K562 (cell line): ENCODE measurements at regions not wholly inside any gene's neighbourhood (a gene's known extent, or its start where the extent isn't known, plus 50 kb on each side); places are given as distances from the start of the nearest gene placed in this dataset.
"Not testable (repeated sequence)": the region's sequence is repeated elsewhere in the genome, so short reads cannot be mapped to it uniquely, and the experiment has no call there.

Experiments
- ATAC-seq: fragments of 200-7000 bp; cut with Tn5 transposase; 3 replicates; pipeline ENCODE4 v1.9.1; 2020; ENCODE audit warnings: moderate library complexity
- BruUV-seq: library from RNA; stranded (reverse); fragments of 400-500 nt; replicated peaks from 2 replicates; lab custom pipeline; 2021; lab: Mats Ljungman, UMichigan
- CTCF ChIA-PET: fragments of 300-600 bp; formaldehyde crosslinking; extraction: SDS; loops from one replicate; lab custom pipeline; 2021; ENCODE audit warnings: low intra/inter-chr PET ratio; lab: Yijun Ruan, JAX
- POLR2A ChIA-PET: fragments of 300-600, 350-650 bp; sonication (Branson Sonifier 250); formaldehyde crosslinking; extraction: SDS; loops from one replicate; lab custom pipeline; 2021; ENCODE audit warnings: antibody characterized with exemption, inconsistent platforms; lab: Yijun Ruan, JAX
- DNase-seq, 4 experiments: peaks; one replicate each; pipeline versions ENCODE4 v3.0.0 to v3.0.0-alpha.2; 2011 to 2018; ENCODE audit warnings: low spot score in 3 of 4, mixed read lengths in 3 of 4; ENCODE audit errors: extremely low read depth in 1 of 4
- FAIRE-seq: peaks from 2 replicates; lab custom pipeline; 2011; peaks lifted over from hg19 to GRCh38; lab: Jason Lieb, UNC
- H2AFZ ChIP-seq: 2 replicates; pipeline ENCODE4 v1.6.0; 2011; ENCODE audit warnings: low read depth, low read length, control low read depth, inconsistent platforms
- H3K27ac ChIP-seq: fragments of 200-600 bp; 3 replicates; pipeline ENCODE4 v1.8.0; 2011; ENCODE audit warnings: low read depth, mild to moderate bottlenecking, control low read depth, inconsistent platforms, low read length, moderate library complexity, mixed read lengths; ENCODE audit errors: extremely low read depth
- H3K27me3 ChIP-seq, 2 experiments: fragments of 300-600 bp in 1 of 2; 2 replicates in 1 of 2; 3 replicates in 1 of 2; pipeline versions ENCODE4 v1.6.0 to v1.8.0; 2011; ENCODE audit warnings: inconsistent platforms in 2 of 2, low read length in 2 of 2, mild to moderate bottlenecking in 1 of 2, mixed read lengths in 1 of 2, moderate library complexity in 1 of 2; ENCODE audit not compliant: control insufficient read depth in 2 of 2, insufficient read depth in 2 of 2
- H3K36me3 ChIP-seq: fragments of 300-600 bp; 3 replicates; pipeline ENCODE4 v1.8.0; 2011; ENCODE audit warnings: mild to moderate bottlenecking, low read length, inconsistent platforms; ENCODE audit not compliant: control insufficient read depth, insufficient read depth
- H3K4me1 ChIP-seq, 2 experiments: fragments of 200-600 bp in 1 of 2; replicated peaks in 1 of 2; 2 replicates in 1 of 2; 3 replicates in 1 of 2; pipeline versions ENCODE4 v1.5.1 to v1.8.0; 2011; ENCODE audit warnings: inconsistent platforms in 2 of 2, low read length in 2 of 2, mild to moderate bottlenecking in 1 of 2, mixed read lengths in 1 of 2, moderate library complexity in 1 of 2; ENCODE audit not compliant: control insufficient read depth in 2 of 2, insufficient read depth in 2 of 2
- H3K4me2 ChIP-seq: 2 replicates; pipeline ENCODE4 v1.6.1; 2011; ENCODE audit warnings: low read length, control low read depth, inconsistent platforms, mixed read lengths; ENCODE audit not compliant: insufficient read depth
- H3K4me3 ChIP-seq: fragments of 200-600 bp; sonication (generic), shearing (Covaris generic); 2 replicates; pipeline ENCODE4 v1.5.1; 2016; ENCODE audit warnings: control low read depth, inconsistent platforms
- H3K79me2 ChIP-seq: fragments of 200-600 bp; 3 replicates; pipeline ENCODE4 v1.8.0; 2011; ENCODE audit warnings: low read length, inconsistent platforms; ENCODE audit not compliant: control insufficient read depth, insufficient read depth
- H3K9ac ChIP-seq, 2 experiments: 2 replicates each; pipeline versions ENCODE4 v1.6.0 to v1.6.1; 2011; ENCODE audit warnings: low read depth in 2 of 2, low read length in 2 of 2, control low read depth in 1 of 2, inconsistent platforms in 1 of 2, mild to moderate bottlenecking in 1 of 2, mixed read lengths in 1 of 2; ENCODE audit not compliant: insufficient read depth in 1 of 2
- H3K9me1 ChIP-seq: one replicate; pipeline ENCODE4 v1.6.0; 2011; ENCODE audit warnings: inconsistent platforms, mild to moderate bottlenecking, low read length, moderate library complexity; ENCODE audit not compliant: control insufficient read depth, insufficient read depth
- H3K9me3 ChIP-seq: replicated peaks from 2 replicates; pipeline ENCODE4 v1.5.1; 2011; ENCODE audit warnings: low read depth, low read length, inconsistent platforms; ENCODE audit not compliant: control insufficient read depth, insufficient read depth
- H4K20me1 ChIP-seq: replicated peaks from 2 replicates; pipeline ENCODE4 v1.6.1; 2011; ENCODE audit warnings: low read length, inconsistent platforms, mixed read lengths; ENCODE audit not compliant: control insufficient read depth, insufficient read depth
- ARID1B ChIP-seq: fragments of 450-650 bp; IDR thresholded peaks from 2 replicates; pipeline ENCODE4 v1.6.1; 2016; ENCODE audit warnings: antibody characterized with exemption, mild to moderate bottlenecking, inconsistent platforms
- CBFA2T2 ChIP-seq: fragments of 450-650 bp; conservative IDR thresholded peaks from 2 replicates; pipeline ENCODE4 v1.6.1; 2017; ENCODE audit warnings: mild to moderate bottlenecking
- CBFA2T3 ChIP-seq: fragments of 450-650 bp; IDR thresholded peaks from 2 replicates; pipeline ENCODE4 v1.6.1; 2017
- KDM1A ChIP-seq, 2 experiments: fragments of 450-650 bp; IDR thresholded peaks; 2 replicates each; pipeline ENCODE4 v1.6.1; 2016; ENCODE audit warnings: mild to moderate bottlenecking in 2 of 2
- NCOR1 ChIP-seq: fragments of 450-650 bp; IDR thresholded peaks from 2 replicates; pipeline ENCODE4 v1.6.1; 2016; ENCODE audit warnings: mild to moderate bottlenecking, moderate library complexity
- NFIC ChIP-seq: fragments of 450-650 bp; IDR thresholded peaks from 2 replicates; pipeline ENCODE4 v1.6.1; 2017; ENCODE audit warnings: mild to moderate bottlenecking, inconsistent platforms
- NRF1 ChIP-seq, 2 experiments: fragments of 450-650 bp; IDR thresholded peaks in 1 of 2; conservative IDR thresholded peaks in 1 of 2; 2 replicates each; pipeline ENCODE4 v1.6.1; 2014; ENCODE audit warnings: mild to moderate bottlenecking in 2 of 2
- TAL1 ChIP-seq: fragments of 450-650 bp; IDR thresholded peaks from 2 replicates; pipeline ENCODE4 v1.6.1; 2016; ENCODE audit warnings: mild to moderate bottlenecking
- TCF3 ChIP-seq: sonication (generic); formaldehyde crosslinking; IDR thresholded peaks from 2 replicates; pipeline ENCODE4 v1.4.0; 2020; ENCODE audit warnings: mild to moderate bottlenecking, missing genetic modification reagents
- TEAD4 ChIP-seq, 2 experiments: sonication (generic) in 1 of 2; formaldehyde crosslinking in 1 of 2; IDR thresholded peaks; 2 replicates each; pipeline versions ENCODE4 v1.6.1 to v1.8.0; 2012 to 2022; ENCODE audit warnings: borderline replicate concordance in 1 of 2, inconsistent platforms in 1 of 2, low read length in 1 of 2, mild to moderate bottlenecking in 1 of 2, missing genetic modification reagents in 1 of 2
- WGBS: fragments of 100-300 bp; shearing (Covaris generic); methylation state at CpG from one replicate; pipeline ENCODE4 v1.1.6; 2016; ENCODE audit warnings: low coverage, mixed read lengths; ENCODE audit not compliant: insufficient coverage; ENCODE audit errors: missing lambda C conversion rate; 5-methylcytosine and 5-hydroxymethylcytosine counted together
- in situ Hi-C: fragments of 300-500 bp; cut with MboI; formaldehyde crosslinking; loops from 4 replicates; pipeline ENCODE4 v1.15.0; 2018; ENCODE audit warnings: inconsistent platforms, mixed read lengths
- intact Hi-C: fragments of 100-400 bp; cut with micrococcal nuclease; formaldehyde crosslinking; loops from 2 replicates; pipeline ENCODE4 v1.14.2; 2022

DNA sequence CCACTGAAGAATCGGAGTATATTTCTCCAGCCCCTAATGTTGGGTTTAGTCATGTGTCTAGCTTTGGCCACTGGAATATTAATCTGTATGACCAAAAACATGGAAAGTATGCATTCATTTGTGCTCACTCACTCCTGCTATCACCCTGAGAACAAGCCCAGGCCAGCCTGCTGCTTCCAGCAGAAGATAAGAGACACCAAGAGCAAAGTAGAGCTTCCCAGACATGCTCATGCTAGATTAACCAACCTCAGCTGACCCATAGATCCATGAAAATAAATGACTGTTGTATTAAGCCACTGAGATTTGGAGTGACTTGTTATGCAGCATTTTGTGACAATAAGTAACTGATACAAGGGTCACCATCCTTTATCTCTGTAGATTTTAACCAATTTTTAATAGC, 96.9 kb downstream of the UNC93B1 start:
- H4K20me1 ChIP-seq; intact Hi-C loops; H2AFZ ChIP-seq; H3K9ac ChIP-seq; BruUV-seq; H3K9me1 ChIP-seq; H3K4me3 ChIP-seq; H3K27ac ChIP-seq; H3K4me1 ChIP-seq; H3K27me3 ChIP-seq; CTCF ChIA-PET; POLR2A ChIA-PET; ATAC-seq; FAIRE-seq; H3K4me2 ChIP-seq; H3K79me2 ChIP-seq; H3K9me3 ChIP-seq; H3K36me3 ChIP-seq; in situ Hi-C loops; TF ChIP-seq TEAD4 (CRISPR knock-in tag; IDR thresholded peaks at IDR 0.05; ENCODE audit: borderline replicate concordance): not testable (repeated sequence)
- TF ChIP-seq TAL1, result peak; percentile 79
- TF ChIP-seq NRF1 (conservative IDR thresholded peaks at IDR 0.05 in 1 of 2, IDR thresholded peaks at IDR 0.05 in 1 of 2), result 0 out of 4 replicates have a peak, but pooled peaks of 1 of the 2 experiments have one; percentile 27
- TF ChIP-seq ARID1B, result peak; percentile 59
- TF ChIP-seq CBFA2T3, result peak; percentile 79
- peak; percentile 34; the same call in 1 of the 2 replicates for TF ChIP-seq TCF3 (CRISPR knock-in tag)
- peak; percentile 39; the same call in 1 of the 2 replicates for TF ChIP-seq TEAD4 (IDR thresholded peaks at IDR 0.05; ENCODE audit: low read length)
- peak; percentile 73 to 75 for TF ChIP-seq KDM1A (IDR thresholded peaks at IDR 0.05)
- TF ChIP-seq NFIC, result 0 out of 2 replicates have a peak, but pooled peaks have one; percentile 17
- TF ChIP-seq CBFA2T2, result peak; percentile 73
- peak; percentile 64 for TF ChIP-seq NCOR1
- no CpG with 5 or more reads among the region's 1 CpG for WGBS
- peak in 2 of 4 experiments; percentile 3 to 10 for DNase-seq
